GM23338 (cell line): ENCODE measurements at regions not wholly inside any gene's neighbourhood (a gene's known extent, or its start where the extent isn't known, plus 50 kb on each side); places are given as distances from the start of the nearest gene placed in this dataset.

Experiments used
- ATAC-seq: fragments of 200-7000 bp; cut with Tn5 transposase; 3 replicates; pipeline ENCODE4 v1.9.1; 2020
- DNase-seq: peaks from one replicate; pipeline ENCODE4 v3.0.0-alpha.2; 2015; ENCODE audit warnings: low spot score
- H2AFZ ChIP-seq: fragments of 200-600 bp; sonication (generic); 2 replicates; pipeline ENCODE4 v1.8.0; 2016; ENCODE audit warnings: antibody characterized with exemption, mild to moderate bottlenecking, moderate library complexity
- H3F3A ChIP-seq: fragments of 200-600 bp; sonication (generic); replicated peaks from 2 replicates; pipeline ENCODE4 v1.8.0; 2017; ENCODE audit warnings: antibody characterized with exemption, mixed run types, low read depth
- H3K27ac ChIP-seq: fragments of 200-600 bp; sonication (generic); 2 replicates; pipeline ENCODE4 v1.6.1; 2016; ENCODE audit warnings: low read depth
- H3K27me3 ChIP-seq: fragments of 200-600 bp; sonication (generic); 2 replicates; pipeline ENCODE4 v1.8.0; 2016; ENCODE audit warnings: mild to moderate bottlenecking, mixed run types, moderate library complexity; ENCODE audit not compliant: insufficient read depth
- H3K36me3 ChIP-seq: fragments of 200-600 bp; sonication (generic); 2 replicates; pipeline ENCODE4 v1.8.0; 2016; ENCODE audit warnings: mild to moderate bottlenecking; ENCODE audit not compliant: insufficient read depth
- H3K4me1 ChIP-seq: fragments of 200-600 bp; sonication (generic); 2 replicates; pipeline ENCODE4 v1.8.0; 2016; ENCODE audit warnings: mild to moderate bottlenecking, moderate library complexity; ENCODE audit not compliant: insufficient read depth
- H3K4me2 ChIP-seq: fragments of 200-600 bp; sonication (generic); 2 replicates; pipeline ENCODE4 v1.7.1; 2017; ENCODE audit warnings: mixed run types
- H3K4me3 ChIP-seq: fragments of 200-600 bp; sonication (generic); 2 replicates; pipeline ENCODE4 v1.6.1; 2016; ENCODE audit warnings: mixed run types
- H3K79me2 ChIP-seq: fragments of 200-600 bp; sonication (generic); replicated peaks from 2 replicates; pipeline ENCODE4 v1.8.0; 2017; ENCODE audit warnings: mild to moderate bottlenecking; ENCODE audit not compliant: insufficient read depth
- H3K9me2 ChIP-seq: fragments of 200-600 bp; sonication (generic); 2 replicates; pipeline ENCODE4 v1.8.0; 2017; ENCODE audit not compliant: insufficient read depth
- H4K20me1 ChIP-seq: fragments of 200-600 bp; sonication (generic); replicated peaks from 2 replicates; pipeline ENCODE4 v1.8.0; 2017; ENCODE audit warnings: mild to moderate bottlenecking; ENCODE audit not compliant: insufficient read depth
- H3K27ac Mint-ChIP-seq: 2 replicates; pipeline ENCODE4 v1.8.0; 2020; ENCODE audit warnings: inconsistent platforms, mild to moderate bottlenecking, moderate library complexity, mixed read lengths
- H3K27me3 Mint-ChIP-seq: 3 replicates; pipeline ENCODE4 v1.8.0; 2022; ENCODE audit warnings: low read depth, mild to moderate bottlenecking, moderate library complexity, mixed read lengths, inconsistent platforms; ENCODE audit not compliant: insufficient read depth, poor library complexity
- H3K36me3 Mint-ChIP-seq: 3 replicates; pipeline ENCODE4 v1.8.0; 2021; ENCODE audit warnings: low read depth, mild to moderate bottlenecking, inconsistent platforms, moderate library complexity, mixed read lengths
- H3K4me1 Mint-ChIP-seq: 3 replicates; pipeline ENCODE4 v1.8.0; 2020; ENCODE audit warnings: mild to moderate bottlenecking, inconsistent platforms, mixed read lengths
- H3K4me3 Mint-ChIP-seq: 3 replicates; pipeline ENCODE4 v1.8.0; 2021; ENCODE audit warnings: moderate library complexity, mild to moderate bottlenecking, inconsistent platforms, mixed read lengths
- H3K9me3 Mint-ChIP-seq: 3 replicates; pipeline ENCODE4 v1.8.0; 2020; ENCODE audit warnings: moderate library complexity, mild to moderate bottlenecking, inconsistent platforms, mixed read lengths
- CREB1 ChIP-seq: fragments of 250-450 bp; sonication (Bioruptor Pico); IDR thresholded peaks from 2 replicates; pipeline ENCODE4 v1.5.0; 2020; ENCODE audit warnings: low read depth, mild to moderate bottlenecking, moderate library complexity
- EZH2 ChIP-seq: fragments of 200-600 bp; sonication (generic); IDR thresholded peaks from one replicate; pipeline ENCODE4 v1.8.0; 2017; ENCODE audit warnings: antibody characterized with exemption, mild to moderate bottlenecking, low read depth; ENCODE audit not compliant: unreplicated experiment
- EZH2phosphoT487 ChIP-seq: fragments of 200-600 bp; sonication (generic); IDR thresholded peaks from one replicate; pipeline ENCODE4 v1.8.1; 2018; ENCODE audit warnings: antibody characterized with exemption; ENCODE audit not compliant: unreplicated experiment
- JUNB ChIP-seq: IDR thresholded peaks from one replicate; pipeline ENCODE4 v1.6.1; 2016; ENCODE audit warnings: antibody characterized with exemption; ENCODE audit not compliant: unreplicated experiment
- NANOG ChIP-seq: IDR thresholded peaks from 2 replicates; pipeline ENCODE4 v1.6.1; 2016; ENCODE audit warnings: antibody characterized with exemption, borderline replicate concordance
- POLR2AphosphoS5 ChIP-seq: IDR thresholded peaks from 2 replicates; pipeline ENCODE4 v1.6.1; 2016; ENCODE audit warnings: antibody characterized with exemption, low read depth
- STAT1 ChIP-seq: IDR thresholded peaks from one replicate; pipeline ENCODE4 v1.6.1; 2016; ENCODE audit warnings: antibody characterized with exemption; ENCODE audit not compliant: unreplicated experiment
- ZNF114 ChIP-seq: fragments of 250-450 bp; sonication (Bioruptor Pico); IDR thresholded peaks from 2 replicates; pipeline ENCODE4 v1.5.0; 2020; ENCODE audit warnings: mild to moderate bottlenecking, moderate library complexity
- ZNF331 ChIP-seq: fragments of 250-450 bp; sonication (Bioruptor Pico); IDR thresholded peaks from 2 replicates; pipeline ENCODE4 v1.5.0; 2020; ENCODE audit warnings: low read depth, mild to moderate bottlenecking, moderate library complexity
- TF ChIP-seq, protein P1 (sequence below): fragments of 250-450 bp; sonication (Bioruptor Pico); IDR thresholded peaks from 2 replicates; pipeline ENCODE4 v1.5.0; 2020; ENCODE audit warnings: mild to moderate bottlenecking, moderate library complexity
- TF ChIP-seq, protein P2 (sequence below), 2 experiments: fragments of 200-600 bp in 1 of 2; sonication (generic) in 1 of 2; conservative IDR thresholded peaks; 2 replicates each; pipeline versions ENCODE4 v1.5.1 to v1.6.1; 2016 to 2017; ENCODE audit warnings: antibody characterized with exemption in 2 of 2, low read depth in 2 of 2, mild to moderate bottlenecking in 2 of 2, moderate library complexity in 1 of 2
- TF ChIP-seq, protein P3 (sequence below): IDR thresholded peaks from one replicate; pipeline ENCODE4 v1.6.1; 2018; ENCODE audit warnings: antibody characterized with exemption; ENCODE audit not compliant: unreplicated experiment
- TF ChIP-seq, protein P4 (sequence below): IDR thresholded peaks from 2 replicates; pipeline ENCODE4 v1.6.1; 2016; ENCODE audit warnings: antibody characterized with exemption

DNA sequence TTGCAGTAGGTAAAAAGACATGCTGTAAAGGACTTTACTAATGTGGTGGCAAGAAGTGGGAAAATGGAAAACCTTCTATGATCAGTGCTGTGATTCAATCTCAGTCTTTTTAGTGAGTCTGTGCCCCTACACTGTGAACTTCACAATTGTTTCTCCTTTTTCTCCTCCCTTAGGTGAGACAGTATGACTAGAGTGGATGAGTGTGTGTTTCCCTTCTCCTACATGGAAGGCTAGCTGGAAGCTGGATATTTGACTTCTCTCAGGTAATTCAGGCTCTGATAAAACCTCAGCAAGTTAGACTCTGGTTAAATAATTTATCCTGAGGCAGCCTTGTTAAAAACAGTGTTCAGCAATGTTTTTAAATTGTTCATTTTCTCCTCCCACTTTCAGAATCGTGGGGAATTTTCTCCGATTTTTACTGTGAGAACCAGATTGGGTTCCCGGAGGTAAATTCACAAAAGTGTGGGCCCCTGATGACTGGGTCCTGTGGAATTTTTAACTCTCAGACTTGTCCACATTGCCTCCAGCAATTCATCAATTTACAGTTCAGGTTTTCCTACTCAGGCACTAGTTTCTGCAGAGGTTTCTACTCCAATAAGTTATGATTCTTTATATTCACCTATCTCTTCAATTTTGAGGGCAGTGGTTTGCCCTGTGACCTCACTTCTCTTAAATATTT, 149.1 kb upstream of the PIK3R1 start:
- Mint-ChIP-seq H3K4me1 (no peaks in the 10 kb centered on the region), H3K36me3 (no peaks in the 10 kb centered on the region; the same call in 2 of the 3 replicates), H3K27ac (no peak overlapping the region), H3K9me3 (peaks cover 28% of the 10 kb centered on the region), H3K27me3 (peaks cover 2% of the 10 kb centered on the region), H3K4me3 (no peak overlapping the region)
- no peak overlapping the region for H2AFZ ChIP-seq
- no peak for DNase-seq
- no peak for ATAC-seq
- H3K4me1 ChIP-seq = no peaks in the 10 kb centered on the region
- H3K9me2 ChIP-seq = peaks cover 3% of the 10 kb centered on the region; the same call in 1 of the 2 replicates
- no peaks in the 10 kb centered on the region for H3K79me2 ChIP-seq
- no peak overlapping the region for H3K4me3 ChIP-seq
- no peaks in the 10 kb centered on the region for H4K20me1 ChIP-seq
- no peak overlapping the region for H3K4me2 ChIP-seq
- H3F3A ChIP-seq = no peaks in the 10 kb centered on the region
- no peaks in the 10 kb centered on the region for H3K36me3 ChIP-seq
- no peak overlapping the region for H3K27ac ChIP-seq
- TF ChIP-seq, protein P1, sequence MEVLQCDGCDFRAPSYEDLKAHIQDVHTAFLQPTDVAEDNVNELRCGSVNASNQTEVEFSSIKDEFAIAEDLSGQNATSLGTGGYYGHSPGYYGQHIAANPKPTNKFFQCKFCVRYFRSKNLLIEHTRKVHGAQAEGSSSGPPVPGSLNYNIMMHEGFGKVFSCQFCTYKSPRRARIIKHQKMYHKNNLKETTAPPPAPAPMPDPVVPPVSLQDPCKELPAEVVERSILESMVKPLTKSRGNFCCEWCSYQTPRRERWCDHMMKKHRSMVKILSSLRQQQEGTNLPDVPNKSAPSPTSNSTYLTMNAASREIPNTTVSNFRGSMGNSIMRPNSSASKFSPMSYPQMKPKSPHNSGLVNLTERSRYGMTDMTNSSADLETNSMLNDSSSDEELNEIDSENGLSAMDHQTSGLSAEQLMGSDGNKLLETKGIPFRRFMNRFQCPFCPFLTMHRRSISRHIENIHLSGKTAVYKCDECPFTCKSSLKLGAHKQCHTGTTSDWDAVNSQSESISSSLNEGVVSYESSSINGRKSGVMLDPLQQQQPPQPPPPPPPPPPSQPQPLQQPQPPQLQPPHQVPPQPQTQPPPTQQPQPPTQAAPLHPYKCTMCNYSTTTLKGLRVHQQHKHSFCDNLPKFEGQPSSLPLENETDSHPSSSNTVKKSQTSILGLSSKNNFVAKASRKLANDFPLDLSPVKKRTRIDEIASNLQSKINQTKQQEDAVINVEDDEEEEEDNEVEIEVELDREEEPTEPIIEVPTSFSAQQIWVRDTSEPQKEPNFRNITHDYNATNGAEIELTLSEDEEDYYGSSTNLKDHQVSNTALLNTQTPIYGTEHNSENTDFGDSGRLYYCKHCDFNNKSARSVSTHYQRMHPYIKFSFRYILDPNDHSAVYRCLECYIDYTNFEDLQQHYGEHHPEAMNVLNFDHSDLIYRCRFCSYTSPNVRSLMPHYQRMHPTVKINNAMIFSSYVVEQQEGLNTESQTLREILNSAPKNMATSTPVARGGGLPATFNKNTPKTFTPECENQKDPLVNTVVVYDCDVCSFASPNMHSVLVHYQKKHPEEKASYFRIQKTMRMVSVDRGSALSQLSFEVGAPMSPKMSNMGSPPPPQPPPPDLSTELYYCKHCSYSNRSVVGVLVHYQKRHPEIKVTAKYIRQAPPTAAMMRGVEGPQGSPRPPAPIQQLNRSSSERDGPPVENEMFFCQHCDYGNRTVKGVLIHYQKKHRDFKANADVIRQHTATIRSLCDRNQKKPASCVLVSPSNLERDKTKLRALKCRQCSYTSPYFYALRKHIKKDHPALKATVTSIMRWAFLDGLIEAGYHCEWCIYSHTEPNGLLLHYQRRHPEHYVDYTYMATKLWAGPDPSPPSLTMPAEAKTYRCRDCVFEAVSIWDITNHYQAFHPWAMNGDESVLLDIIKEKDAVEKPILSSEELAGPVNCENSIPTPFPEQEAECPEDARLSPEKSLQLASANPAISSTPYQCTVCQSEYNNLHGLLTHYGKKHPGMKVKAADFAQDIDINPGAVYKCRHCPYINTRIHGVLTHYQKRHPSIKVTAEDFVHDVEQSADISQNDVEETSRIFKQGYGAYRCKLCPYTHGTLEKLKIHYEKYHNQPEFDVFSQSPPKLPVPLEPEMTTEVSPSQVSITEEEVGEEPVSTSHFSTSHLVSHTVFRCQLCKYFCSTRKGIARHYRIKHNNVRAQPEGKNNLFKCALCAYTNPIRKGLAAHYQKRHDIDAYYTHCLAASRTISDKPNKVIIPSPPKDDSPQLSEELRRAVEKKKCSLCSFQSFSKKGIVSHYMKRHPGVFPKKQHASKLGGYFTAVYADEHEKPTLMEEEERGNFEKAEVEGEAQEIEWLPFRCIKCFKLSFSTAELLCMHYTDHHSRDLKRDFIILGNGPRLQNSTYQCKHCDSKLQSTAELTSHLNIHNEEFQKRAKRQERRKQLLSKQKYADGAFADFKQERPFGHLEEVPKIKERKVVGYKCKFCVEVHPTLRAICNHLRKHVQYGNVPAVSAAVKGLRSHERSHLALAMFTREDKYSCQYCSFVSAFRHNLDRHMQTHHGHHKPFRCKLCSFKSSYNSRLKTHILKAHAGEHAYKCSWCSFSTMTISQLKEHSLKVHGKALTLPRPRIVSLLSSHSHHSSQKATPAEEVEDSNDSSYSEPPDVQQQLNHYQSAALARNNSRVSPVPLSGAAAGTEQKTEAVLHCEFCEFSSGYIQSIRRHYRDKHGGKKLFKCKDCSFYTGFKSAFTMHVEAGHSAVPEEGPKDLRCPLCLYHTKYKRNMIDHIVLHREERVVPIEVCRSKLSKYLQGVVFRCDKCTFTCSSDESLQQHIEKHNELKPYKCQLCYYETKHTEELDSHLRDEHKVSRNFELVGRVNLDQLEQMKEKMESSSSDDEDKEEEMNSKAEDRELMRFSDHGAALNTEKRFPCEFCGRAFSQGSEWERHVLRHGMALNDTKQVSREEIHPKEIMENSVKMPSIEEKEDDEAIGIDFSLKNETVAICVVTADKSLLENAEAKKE (CRISPR knock-in tag) = no peak
- no peak for TF ChIP-seq EZH2phosphoT487
- no peak for TF ChIP-seq JUNB
- TF ChIP-seq EZH2 = no peak
- TF ChIP-seq, protein P2, sequence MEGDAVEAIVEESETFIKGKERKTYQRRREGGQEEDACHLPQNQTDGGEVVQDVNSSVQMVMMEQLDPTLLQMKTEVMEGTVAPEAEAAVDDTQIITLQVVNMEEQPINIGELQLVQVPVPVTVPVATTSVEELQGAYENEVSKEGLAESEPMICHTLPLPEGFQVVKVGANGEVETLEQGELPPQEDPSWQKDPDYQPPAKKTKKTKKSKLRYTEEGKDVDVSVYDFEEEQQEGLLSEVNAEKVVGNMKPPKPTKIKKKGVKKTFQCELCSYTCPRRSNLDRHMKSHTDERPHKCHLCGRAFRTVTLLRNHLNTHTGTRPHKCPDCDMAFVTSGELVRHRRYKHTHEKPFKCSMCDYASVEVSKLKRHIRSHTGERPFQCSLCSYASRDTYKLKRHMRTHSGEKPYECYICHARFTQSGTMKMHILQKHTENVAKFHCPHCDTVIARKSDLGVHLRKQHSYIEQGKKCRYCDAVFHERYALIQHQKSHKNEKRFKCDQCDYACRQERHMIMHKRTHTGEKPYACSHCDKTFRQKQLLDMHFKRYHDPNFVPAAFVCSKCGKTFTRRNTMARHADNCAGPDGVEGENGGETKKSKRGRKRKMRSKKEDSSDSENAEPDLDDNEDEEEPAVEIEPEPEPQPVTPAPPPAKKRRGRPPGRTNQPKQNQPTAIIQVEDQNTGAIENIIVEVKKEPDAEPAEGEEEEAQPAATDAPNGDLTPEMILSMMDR (conservative IDR thresholded peaks at IDR 0.05; ENCODE audit: low read depth in 2 of 2) = no peak
- no peak for TF ChIP-seq ZNF114 (CRISPR knock-in tag)
- TF ChIP-seq NANOG = no peak
- TF ChIP-seq, protein P3, sequence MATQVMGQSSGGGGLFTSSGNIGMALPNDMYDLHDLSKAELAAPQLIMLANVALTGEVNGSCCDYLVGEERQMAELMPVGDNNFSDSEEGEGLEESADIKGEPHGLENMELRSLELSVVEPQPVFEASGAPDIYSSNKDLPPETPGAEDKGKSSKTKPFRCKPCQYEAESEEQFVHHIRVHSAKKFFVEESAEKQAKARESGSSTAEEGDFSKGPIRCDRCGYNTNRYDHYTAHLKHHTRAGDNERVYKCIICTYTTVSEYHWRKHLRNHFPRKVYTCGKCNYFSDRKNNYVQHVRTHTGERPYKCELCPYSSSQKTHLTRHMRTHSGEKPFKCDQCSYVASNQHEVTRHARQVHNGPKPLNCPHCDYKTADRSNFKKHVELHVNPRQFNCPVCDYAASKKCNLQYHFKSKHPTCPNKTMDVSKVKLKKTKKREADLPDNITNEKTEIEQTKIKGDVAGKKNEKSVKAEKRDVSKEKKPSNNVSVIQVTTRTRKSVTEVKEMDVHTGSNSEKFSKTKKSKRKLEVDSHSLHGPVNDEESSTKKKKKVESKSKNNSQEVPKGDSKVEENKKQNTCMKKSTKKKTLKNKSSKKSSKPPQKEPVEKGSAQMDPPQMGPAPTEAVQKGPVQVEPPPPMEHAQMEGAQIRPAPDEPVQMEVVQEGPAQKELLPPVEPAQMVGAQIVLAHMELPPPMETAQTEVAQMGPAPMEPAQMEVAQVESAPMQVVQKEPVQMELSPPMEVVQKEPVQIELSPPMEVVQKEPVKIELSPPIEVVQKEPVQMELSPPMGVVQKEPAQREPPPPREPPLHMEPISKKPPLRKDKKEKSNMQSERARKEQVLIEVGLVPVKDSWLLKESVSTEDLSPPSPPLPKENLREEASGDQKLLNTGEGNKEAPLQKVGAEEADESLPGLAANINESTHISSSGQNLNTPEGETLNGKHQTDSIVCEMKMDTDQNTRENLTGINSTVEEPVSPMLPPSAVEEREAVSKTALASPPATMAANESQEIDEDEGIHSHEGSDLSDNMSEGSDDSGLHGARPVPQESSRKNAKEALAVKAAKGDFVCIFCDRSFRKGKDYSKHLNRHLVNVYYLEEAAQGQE = no peak
- TF ChIP-seq POLR2AphosphoS5 = no peak
- TF ChIP-seq, protein P4, sequence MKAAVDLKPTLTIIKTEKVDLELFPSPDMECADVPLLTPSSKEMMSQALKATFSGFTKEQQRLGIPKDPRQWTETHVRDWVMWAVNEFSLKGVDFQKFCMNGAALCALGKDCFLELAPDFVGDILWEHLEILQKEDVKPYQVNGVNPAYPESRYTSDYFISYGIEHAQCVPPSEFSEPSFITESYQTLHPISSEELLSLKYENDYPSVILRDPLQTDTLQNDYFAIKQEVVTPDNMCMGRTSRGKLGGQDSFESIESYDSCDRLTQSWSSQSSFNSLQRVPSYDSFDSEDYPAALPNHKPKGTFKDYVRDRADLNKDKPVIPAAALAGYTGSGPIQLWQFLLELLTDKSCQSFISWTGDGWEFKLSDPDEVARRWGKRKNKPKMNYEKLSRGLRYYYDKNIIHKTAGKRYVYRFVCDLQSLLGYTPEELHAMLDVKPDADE = no peak
- TF ChIP-seq STAT1 = no peak
- TF ChIP-seq ZNF331 (CRISPR knock-in tag) = no peak
- TF ChIP-seq CREB1 (CRISPR knock-in tag) = no peak
- H3K27me3 ChIP-seq = no peaks in the 10 kb centered on the region
